ENCODE measurements at regions not wholly inside any gene's neighbourhood (a gene's known extent, or its start where the extent isn't known, plus 50 kb on each side); places are given as distances from the start of the nearest gene placed in this dataset.
"Not testable (repeated sequence)": the region's sequence is repeated elsewhere in the genome, so short reads cannot be mapped to it uniquely, and the experiment has no call there.

GRCh38 chr21:19541602-19542001, 1138.0 kb upstream of the TMPRSS15 start:
- DNase-seq, result no peak

- DNase-seq, result not testable (repeated sequence)
Measured at GRCh38 chr21:19544493-19544892, 1140.9 kb upstream of the TMPRSS15 start.

- DNase-seq, result no peak
Measured at GRCh38 chr21:19547951-19548840, 1144.6 kb upstream of the TMPRSS15 start.

GRCh38 chr21:19553919-19554615, 1150.5 kb upstream of the TMPRSS15 start:
- DNase-seq, result no peak

GRCh38 chr21:19557046-19557445, 1153.5 kb upstream of the TMPRSS15 start:
- no peak for DNase-seq

GRCh38 chr21:19557488-19557887, 1153.9 kb upstream of the TMPRSS15 start:
- no peak for DNase-seq

GRCh38 chr21:19565587-19565986, 1162.0 kb upstream of the TMPRSS15 start:
- DNase-seq, result no peak

GRCh38 chr21:19566975-19567374, 1163.4 kb upstream of the TMPRSS15 start:
- DNase-seq, result no peak

- no peak for DNase-seq
Measured at GRCh38 chr21:19577381-19577780, 1173.8 kb upstream of the TMPRSS15 start.

- DNase-seq, result no peak
Measured at GRCh38 chr21:19590044-19590443, 1186.5 kb upstream of the TMPRSS15 start.

GRCh38 chr21:19603011-19603593, 1199.5 kb upstream of the TMPRSS15 start:
- DNase-seq, result no peak

GRCh38 chr21:19608101-19608621, 1204.6 kb upstream of the TMPRSS15 start:
- no peak for DNase-seq

GRCh38 chr21:19609611-19610010, 1206.0 kb upstream of the TMPRSS15 start:
- DNase-seq, result no peak

GRCh38 chr21:19621837-19622496, 1218.4 kb upstream of the TMPRSS15 start:
- DNase-seq, result no peak

- no peak for DNase-seq
Measured at GRCh38 chr21:19640964-19641363, 1237.4 kb upstream of the TMPRSS15 start.

GRCh38 chr21:19648391-19648790, 1244.8 kb upstream of the TMPRSS15 start:
- DNase-seq, result no peak

GRCh38 chr21:19683492-19683891, 1279.9 kb upstream of the TMPRSS15 start:
- DNase-seq, result no peak

- no peak for DNase-seq
Measured at GRCh38 chr21:19684328-19684727, 1280.7 kb upstream of the TMPRSS15 start.

- no peak for DNase-seq
Measured at GRCh38 chr21:19692231-19692630, 1288.6 kb upstream of the TMPRSS15 start.

- DNase-seq, result no peak
Measured at GRCh38 chr21:19695796-19696195, 1292.2 kb upstream of the TMPRSS15 start.

GRCh38 chr21:19700476-19700875, 1296.9 kb upstream of the TMPRSS15 start:
- DNase-seq, result no peak

- DNase-seq, result no peak
Measured at GRCh38 chr21:19702726-19703125, 1295.5 kb upstream of the NCAM2 start.

- DNase-seq, result no peak
Measured at GRCh38 chr21:19704832-19705231, 1293.4 kb upstream of the NCAM2 start.
